ENCODE measurements at regions not wholly inside any gene's neighbourhood (a gene's known extent, or its start where the extent isn't known, plus 50 kb on each side); places are given as distances from the start of the nearest gene placed in this dataset.

GRCh38 chr3:181442066-181442465 lies 269.7 kb upstream of the SOX2 start:
- DNase-seq (ENCODE audit: low spot score) = no peak

- DNase-seq (ENCODE audit: low spot score) = no peak
Observed at GRCh38 chr3:181432992-181433391, 278.7 kb upstream of the SOX2 start.

GRCh38 chr3:181431748-181432147 lies 280.0 kb upstream of the SOX2 start:
- DNase-seq (ENCODE audit: low spot score) = no peak

- DNase-seq (ENCODE audit: low spot score) = no peak
Observed at GRCh38 chr3:181425074-181425473, 286.7 kb upstream of the SOX2 start.

GRCh38 chr3:181418233-181418632 lies 293.5 kb upstream of the SOX2 start:
- no peak for DNase-seq (ENCODE audit: low spot score)

- no peak for DNase-seq (ENCODE audit: low spot score)
Observed at GRCh38 chr3:181417748-181418147, 294.0 kb upstream of the SOX2 start.

GRCh38 chr3:181410870-181411269 lies 300.9 kb upstream of the SOX2 start:
- no peak for DNase-seq (ENCODE audit: low spot score)

GRCh38 chr3:181403876-181404660 lies 307.7 kb upstream of the SOX2 start:
- no peak for DNase-seq (ENCODE audit: low spot score)

GRCh38 chr3:181402347-181402746 lies 309.4 kb upstream of the SOX2 start:
- no peak for DNase-seq (ENCODE audit: low spot score)

- no peak for DNase-seq (ENCODE audit: low spot score)
Observed at GRCh38 chr3:181384970-181385369, 326.8 kb upstream of the SOX2 start.

- peak; percentile 13 for DNase-seq (ENCODE audit: low spot score)
Observed at GRCh38 chr3:181383760-181384159, 328.0 kb upstream of the SOX2 start.

- no peak for DNase-seq (ENCODE audit: low spot score)
Observed at GRCh38 chr3:181383201-181383600, 328.5 kb upstream of the SOX2 start.

- DNase-seq (ENCODE audit: low spot score) = no peak
Observed at GRCh38 chr3:181382656-181383055, 329.1 kb upstream of the SOX2 start.

GRCh38 chr3:181379278-181379677 lies 332.4 kb upstream of the SOX2 start:
- DNase-seq (ENCODE audit: low spot score) = no peak

GRCh38 chr3:181369637-181370036 lies 342.1 kb upstream of the SOX2 start:
- no peak for DNase-seq (ENCODE audit: low spot score)

GRCh38 chr3:181363231-181363630 lies 348.5 kb upstream of the SOX2 start:
- DNase-seq (ENCODE audit: low spot score) = no peak

- no peak for DNase-seq (ENCODE audit: low spot score)
Observed at GRCh38 chr3:181362378-181362777, 349.3 kb upstream of the SOX2 start.

GRCh38 chr3:181358562-181358961 lies 353.2 kb upstream of the SOX2 start:
- no peak for DNase-seq (ENCODE audit: low spot score)

- no peak for DNase-seq (ENCODE audit: low spot score)
Observed at GRCh38 chr3:181358060-181358459, 353.7 kb upstream of the SOX2 start.

GRCh38 chr3:181354140-181354539 lies 357.6 kb upstream of the SOX2 start:
- DNase-seq (ENCODE audit: low spot score) = no peak

- no peak for DNase-seq (ENCODE audit: low spot score)
Observed at GRCh38 chr3:181344331-181344730, 354.8 kb upstream of the DNAJC19 start.

GRCh38 chr3:181336597-181336996 lies 347.1 kb upstream of the DNAJC19 start:
- DNase-seq (ENCODE audit: low spot score) = no peak

- DNase-seq (ENCODE audit: low spot score) = no peak
Observed at GRCh38 chr3:181333394-181333793, 343.9 kb upstream of the DNAJC19 start.

GRCh38 chr3:181330821-181331563 lies 341.5 kb upstream of the DNAJC19 start:
- DNase-seq (ENCODE audit: low spot score) = no peak

Measured in iPS-NIHi11 (cell line).